Head of caudate nucleus (tissue), 42 donors: ENCODE measurements at regions not wholly inside any gene's neighbourhood (a gene's known extent, or its start where the extent isn't known, plus 50 kb on each side); places are given as distances from the start of the nearest gene placed in this dataset.

Source experiments
- DNase-seq, 42 donors: peaks; one replicate each; pipeline versions ENCODE4 v3.0.0 to v3.0.0-alpha.2; 2020 to 2021; ENCODE audit warnings: mixed read lengths in 7 of 42
- intact Hi-C: fragments of 100-400 bp; cut with DNase I; formaldehyde crosslinking; loops from one replicate; pipeline ENCODE4 v1.15.0; 2022

- intact Hi-C loops, result no loop called here
- DNase-seq, result no peak
Measured at GRCh38 chr1:87262688-87263087, 66.0 kb upstream of the LMO4 start.

GRCh38 chr1:87263281-87263680, 65.4 kb upstream of the LMO4 start:
- no peak for DNase-seq
- intact Hi-C loops, result no loop called here

- intact Hi-C loops, result no loop called here
- DNase-seq, result no peak
Measured at GRCh38 chr1:87263785-87264184, 64.9 kb upstream of the LMO4 start.

GRCh38 chr1:87264976-87265375, 63.7 kb upstream of the LMO4 start:
- DNase-seq, result no peak
- intact Hi-C loops, result no loop called here

GRCh38 chr1:87265786-87266185, 62.9 kb upstream of the LMO4 start:
- intact Hi-C loops, result no loop called here
- DNase-seq, result no peak

- intact Hi-C loops, result no loop called here
- no peak for DNase-seq
Measured at GRCh38 chr1:87268111-87268510, 60.6 kb upstream of the LMO4 start.

GRCh38 chr1:87269921-87270320, 58.8 kb upstream of the LMO4 start:
- DNase-seq, result no peak
- intact Hi-C loops, result no loop called here

GRCh38 chr1:87273291-87273690, 55.4 kb upstream of the LMO4 start:
- intact Hi-C loops, result no loop called here
- no peak for DNase-seq

GRCh38 chr1:87274851-87275250, 53.8 kb upstream of the LMO4 start:
- no peak for DNase-seq
- intact Hi-C loops, result no loop called here

GRCh38 chr1:87278825-87279535, 49.7 kb upstream of the LMO4 start:
- intact Hi-C loops, result no loop called here
- DNase-seq, result no peak
